Fibroblast of lung (primary cell): ENCODE measurements at regions not wholly inside any gene's neighbourhood (a gene's known extent, or its start where the extent isn't known, plus 50 kb on each side); places are given as distances from the start of the nearest gene placed in this dataset.
A peak's percentile ranks its signal among the peaks of the same experiment; 100 is the strongest.

Experiments
- DNase-seq, 2 donors: peaks; one replicate each; pipeline versions ENCODE4 v3.0.0 to v3.0.0-alpha.2; 2010; ENCODE audit warnings: low read depth in 2 of 2
- H2AFZ ChIP-seq: 2 replicates; pipeline ENCODE4 v1.5.1; 2012; ENCODE audit warnings: low read length, control low read depth, inconsistent platforms
- H3K27ac ChIP-seq: 2 replicates; pipeline ENCODE4 v1.5.1; 2011; ENCODE audit warnings: low read length, control low read depth; ENCODE audit not compliant: insufficient read depth
- H3K27me3 ChIP-seq: 2 replicates; pipeline ENCODE4 v1.5.1; 2011; ENCODE audit warnings: mild to moderate bottlenecking, low read length; ENCODE audit not compliant: control insufficient read depth, insufficient read depth
- H3K36me3 ChIP-seq: 2 replicates; pipeline ENCODE4 v1.5.1; 2011; ENCODE audit warnings: low read length; ENCODE audit not compliant: control insufficient read depth, insufficient read depth
- H3K4me1 ChIP-seq: 2 replicates; pipeline ENCODE4 v1.5.1; 2011; ENCODE audit warnings: low read length; ENCODE audit not compliant: control insufficient read depth, insufficient read depth; ENCODE audit errors: extremely low read depth
- H3K4me2 ChIP-seq: 2 replicates; pipeline ENCODE4 v1.5.1; 2011; ENCODE audit warnings: low read length, control low read depth; ENCODE audit not compliant: insufficient read depth; ENCODE audit errors: extremely low read depth
- H3K4me3 ChIP-seq, 4 experiments: fragments of 200-600 bp in 1 of 4; sonication (generic) in 1 of 4; replicated peaks in 1 of 4; 2 replicates each; pipeline ENCODE4 v1.5.1; 2011 to 2016; ENCODE audit warnings: low read length in 4 of 4, low read depth in 3 of 4, mild to moderate bottlenecking in 3 of 4, control low read depth in 2 of 4, inconsistent platforms in 1 of 4, mixed read lengths in 1 of 4; ENCODE audit not compliant: insufficient read depth in 1 of 4; ENCODE audit errors: control extremely low read depth in 1 of 4
- H3K79me2 ChIP-seq: 2 replicates; pipeline ENCODE4 v1.5.1; 2012; ENCODE audit warnings: mild to moderate bottlenecking, low read length, inconsistent platforms; ENCODE audit not compliant: control insufficient read depth, insufficient read depth
- H3K9ac ChIP-seq: 2 replicates; pipeline ENCODE4 v1.5.1; 2011; ENCODE audit warnings: mild to moderate bottlenecking, low read length, control low read depth; ENCODE audit not compliant: insufficient read depth
- H3K9me3 ChIP-seq: 2 replicates; pipeline ENCODE4 v1.5.1; 2012; ENCODE audit warnings: low read depth, low read length; ENCODE audit not compliant: control insufficient read depth, insufficient read depth
- H4K20me1 ChIP-seq: 2 replicates; pipeline ENCODE4 v1.5.1; 2011; ENCODE audit warnings: low read length; ENCODE audit not compliant: control insufficient read depth, insufficient read depth; ENCODE audit errors: extremely low read depth
- EZH2 ChIP-seq: IDR thresholded peaks from 2 replicates; pipeline ENCODE4 v1.5.1; 2012; ENCODE audit warnings: low read length, control low read depth, mild to moderate bottlenecking; ENCODE audit errors: missing control alignments
- TF ChIP-seq, protein P1 (sequence below), 2 donors: IDR thresholded peaks in 1 of 2; conservative IDR thresholded peaks in 1 of 2; 1 replicate in 1 of 2; 2 replicates in 1 of 2; pipeline ENCODE4 v1.5.1; 2011 to 2012; ENCODE audit warnings: low read length in 2 of 2, control low read depth in 1 of 2, inconsistent platforms in 1 of 2, low read depth in 1 of 2, mild to moderate bottlenecking in 1 of 2

DNA sequence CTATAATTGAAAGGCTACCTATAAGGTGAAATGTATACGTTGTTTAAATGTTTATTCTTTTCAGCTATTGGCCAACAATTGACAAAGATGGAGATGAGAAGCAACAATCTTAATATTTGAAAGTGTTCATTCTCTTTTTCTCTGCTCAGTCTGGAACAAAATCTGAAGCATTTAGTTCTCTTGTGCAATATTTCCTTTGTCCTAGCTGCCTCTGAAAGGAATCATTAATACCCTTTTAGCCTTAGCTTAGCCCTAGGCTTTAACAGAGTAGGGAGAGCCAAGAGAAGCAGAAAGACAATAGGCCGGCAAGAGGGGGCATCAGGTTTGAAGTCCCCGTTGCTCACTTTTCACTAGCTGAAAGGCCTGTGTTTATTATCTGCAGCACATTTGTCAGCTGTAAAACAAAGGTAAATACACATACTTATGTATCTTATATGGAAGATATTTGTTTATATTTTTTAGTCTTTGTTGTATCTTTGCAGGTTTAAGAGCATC, 422.5 kb upstream of the SEMA6D start:
- H2AFZ ChIP-seq: no peak overlapping the region
- H3K27ac ChIP-seq: no peak overlapping the region
- H3K9me3 ChIP-seq: no peaks in the 10 kb centered on the region
- H3K79me2 ChIP-seq: no peaks in the 10 kb centered on the region
- H3K4me3 ChIP-seq: no peak overlapping the region
- peak in 1 of 2 donors; percentile 12 for DNase-seq
- no peaks in the 10 kb centered on the region for H3K36me3 ChIP-seq
- no peaks in the 10 kb centered on the region for H3K27me3 ChIP-seq
- no peaks in the 10 kb centered on the region for H3K4me1 ChIP-seq
- TF ChIP-seq, protein P1, sequence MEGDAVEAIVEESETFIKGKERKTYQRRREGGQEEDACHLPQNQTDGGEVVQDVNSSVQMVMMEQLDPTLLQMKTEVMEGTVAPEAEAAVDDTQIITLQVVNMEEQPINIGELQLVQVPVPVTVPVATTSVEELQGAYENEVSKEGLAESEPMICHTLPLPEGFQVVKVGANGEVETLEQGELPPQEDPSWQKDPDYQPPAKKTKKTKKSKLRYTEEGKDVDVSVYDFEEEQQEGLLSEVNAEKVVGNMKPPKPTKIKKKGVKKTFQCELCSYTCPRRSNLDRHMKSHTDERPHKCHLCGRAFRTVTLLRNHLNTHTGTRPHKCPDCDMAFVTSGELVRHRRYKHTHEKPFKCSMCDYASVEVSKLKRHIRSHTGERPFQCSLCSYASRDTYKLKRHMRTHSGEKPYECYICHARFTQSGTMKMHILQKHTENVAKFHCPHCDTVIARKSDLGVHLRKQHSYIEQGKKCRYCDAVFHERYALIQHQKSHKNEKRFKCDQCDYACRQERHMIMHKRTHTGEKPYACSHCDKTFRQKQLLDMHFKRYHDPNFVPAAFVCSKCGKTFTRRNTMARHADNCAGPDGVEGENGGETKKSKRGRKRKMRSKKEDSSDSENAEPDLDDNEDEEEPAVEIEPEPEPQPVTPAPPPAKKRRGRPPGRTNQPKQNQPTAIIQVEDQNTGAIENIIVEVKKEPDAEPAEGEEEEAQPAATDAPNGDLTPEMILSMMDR (conservative IDR thresholded peaks at IDR 0.05 in 1 of 2, IDR thresholded peaks at IDR 0.05 in 1 of 2; ENCODE audit: low read depth in 1 of 2, low read length in 2 of 2): no peak
- no peak for TF ChIP-seq EZH2
- no peaks in the 10 kb centered on the region for H4K20me1 ChIP-seq
- no peak overlapping the region for H3K4me2 ChIP-seq
- H3K9ac ChIP-seq: no peak overlapping the region

GRCh38 chr15:47296881-47297280, 420.4 kb upstream of the SEMA6D start:
- H4K20me1 ChIP-seq: no peaks in the 10 kb centered on the region
- no peak overlapping the region for H3K27ac ChIP-seq
- no peaks in the 10 kb centered on the region for H3K4me1 ChIP-seq
- no peak overlapping the region for H2AFZ ChIP-seq
- no peak overlapping the region for H3K4me3 ChIP-seq
- TF ChIP-seq EZH2: no peak
- TF ChIP-seq, protein P1 (conservative IDR thresholded peaks at IDR 0.05 in 1 of 2, IDR thresholded peaks at IDR 0.05 in 1 of 2; ENCODE audit: low read depth in 1 of 2, low read length in 2 of 2): no peak
- H3K79me2 ChIP-seq: no peaks in the 10 kb centered on the region
- no peaks in the 10 kb centered on the region for H3K36me3 ChIP-seq
- no peaks in the 10 kb centered on the region for H3K9me3 ChIP-seq
- no peaks in the 10 kb centered on the region for H3K27me3 ChIP-seq
- H3K4me2 ChIP-seq: no peak overlapping the region
- H3K9ac ChIP-seq: no peak overlapping the region
- DNase-seq: peak in 1 of 2 donors; percentile 25

GRCh38 chr15:47299846-47300434, 417.4 kb upstream of the SEMA6D start:
- Histone ChIP-seq H3K27ac (no peak overlapping the region), H3K36me3 (no peaks in the 10 kb centered on the region), H3K9ac (no peak overlapping the region), H4K20me1 (no peaks in the 10 kb centered on the region), H3K27me3 (no peaks in the 10 kb centered on the region), H3K4me3 (no peak overlapping the region), H2AFZ (no peak overlapping the region), H3K4me1 (no peaks in the 10 kb centered on the region), H3K79me2 (no peaks in the 10 kb centered on the region), H3K4me2 (no peak overlapping the region), H3K9me3 (no peaks in the 10 kb centered on the region)
- no peak for DNase-seq
- TF ChIP-seq, protein P1 (conservative IDR thresholded peaks at IDR 0.05 in 1 of 2, IDR thresholded peaks at IDR 0.05 in 1 of 2; ENCODE audit: low read depth in 1 of 2, low read length in 2 of 2): no peak
- TF ChIP-seq EZH2: no peak
